ENCODE measurements at regions not wholly inside any gene's neighbourhood (a gene's known extent, or its start where the extent isn't known, plus 50 kb on each side); places are given as distances from the start of the nearest gene placed in this dataset.

DNA sequence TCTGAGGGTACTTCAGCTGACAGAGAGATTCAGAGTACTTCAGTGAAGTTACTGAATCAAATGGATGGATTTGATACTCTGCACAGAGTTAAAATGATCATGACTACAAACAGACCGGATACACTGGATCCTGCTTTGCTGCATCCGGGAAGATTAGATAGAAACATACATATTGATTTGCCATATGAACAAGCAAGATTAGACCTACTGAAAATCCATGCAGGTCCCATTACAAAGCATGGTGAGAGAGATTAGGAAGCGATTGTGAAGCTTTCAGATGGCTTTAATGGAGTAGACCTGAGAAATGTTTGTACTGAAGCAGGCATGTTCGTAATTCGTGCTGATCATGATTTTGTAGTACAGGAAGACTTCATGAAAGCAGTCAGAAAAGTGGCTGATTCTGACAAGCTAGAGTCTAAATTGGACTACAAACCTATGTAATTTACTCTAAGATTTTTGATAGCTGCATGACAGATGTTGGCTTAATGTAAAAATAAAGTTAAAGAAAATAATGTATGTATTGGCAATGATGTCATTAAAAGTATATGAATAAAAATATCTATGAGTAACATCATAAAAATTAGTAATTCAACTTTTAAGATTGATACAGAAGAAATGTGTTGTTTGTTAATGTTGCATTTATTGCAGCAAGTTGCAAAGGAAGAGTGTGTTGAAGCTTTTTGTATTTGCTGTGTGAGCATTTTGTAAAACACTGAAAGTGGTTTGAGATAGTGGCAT is 136.1 kb upstream of the RAP1B start:
- TF ChIP-seq, protein P1, sequence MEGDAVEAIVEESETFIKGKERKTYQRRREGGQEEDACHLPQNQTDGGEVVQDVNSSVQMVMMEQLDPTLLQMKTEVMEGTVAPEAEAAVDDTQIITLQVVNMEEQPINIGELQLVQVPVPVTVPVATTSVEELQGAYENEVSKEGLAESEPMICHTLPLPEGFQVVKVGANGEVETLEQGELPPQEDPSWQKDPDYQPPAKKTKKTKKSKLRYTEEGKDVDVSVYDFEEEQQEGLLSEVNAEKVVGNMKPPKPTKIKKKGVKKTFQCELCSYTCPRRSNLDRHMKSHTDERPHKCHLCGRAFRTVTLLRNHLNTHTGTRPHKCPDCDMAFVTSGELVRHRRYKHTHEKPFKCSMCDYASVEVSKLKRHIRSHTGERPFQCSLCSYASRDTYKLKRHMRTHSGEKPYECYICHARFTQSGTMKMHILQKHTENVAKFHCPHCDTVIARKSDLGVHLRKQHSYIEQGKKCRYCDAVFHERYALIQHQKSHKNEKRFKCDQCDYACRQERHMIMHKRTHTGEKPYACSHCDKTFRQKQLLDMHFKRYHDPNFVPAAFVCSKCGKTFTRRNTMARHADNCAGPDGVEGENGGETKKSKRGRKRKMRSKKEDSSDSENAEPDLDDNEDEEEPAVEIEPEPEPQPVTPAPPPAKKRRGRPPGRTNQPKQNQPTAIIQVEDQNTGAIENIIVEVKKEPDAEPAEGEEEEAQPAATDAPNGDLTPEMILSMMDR (IDR thresholded peaks at IDR 0.05; ENCODE audit: low read depth, low read length), result no peak
- H3K4me3 ChIP-seq (ENCODE audit: low read depth, low read length), result no peak overlapping the region

DNA sequence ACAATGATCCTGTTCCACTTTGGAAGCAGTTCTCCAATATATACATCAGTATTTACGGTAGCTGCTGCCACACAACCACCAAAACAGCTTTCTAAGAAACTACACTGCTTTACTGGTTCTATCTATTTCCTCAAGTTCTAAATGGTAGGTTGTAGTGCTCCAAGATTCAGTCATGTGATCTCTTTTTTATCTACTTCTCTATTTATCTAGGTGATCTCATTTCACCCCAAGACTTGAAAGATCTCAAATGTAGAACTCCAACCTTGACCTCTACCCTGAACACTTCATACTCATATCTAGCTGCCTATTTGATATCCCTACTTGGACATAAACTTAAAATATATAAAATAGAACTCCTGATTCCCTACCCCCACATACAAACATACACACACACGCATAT is 133.9 kb upstream of the RAP1B start:
- H3K4me3 ChIP-seq (ENCODE audit: low read depth, low read length), result no peak overlapping the region
- TF ChIP-seq, protein P1 (IDR thresholded peaks at IDR 0.05; ENCODE audit: low read depth, low read length), result no peak

DNA sequence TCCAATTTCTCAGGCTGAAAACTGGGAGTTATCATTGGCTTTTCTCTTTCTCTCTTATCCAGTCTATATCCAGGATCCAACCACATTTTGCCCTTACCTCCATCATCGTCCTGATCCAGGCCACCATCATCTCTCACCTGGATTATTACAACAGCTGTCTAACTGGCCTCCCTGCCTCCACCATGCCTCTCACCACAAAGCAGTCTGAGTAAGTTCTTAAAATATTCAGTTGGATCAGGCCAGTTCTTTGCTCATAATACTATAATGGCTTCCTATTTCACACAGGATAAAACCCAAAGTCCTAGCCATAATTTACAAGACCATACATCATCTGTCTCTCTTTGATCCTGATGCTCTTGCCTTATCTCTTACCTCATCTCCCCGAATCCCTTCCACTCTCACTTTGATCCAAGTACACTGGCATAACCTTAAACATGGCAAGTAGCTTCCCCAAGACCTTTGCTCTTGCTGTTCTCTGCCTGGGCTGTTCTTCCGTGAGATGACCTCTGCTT is 133.4 kb upstream of the RAP1B start:
- no peak overlapping the region for H3K4me3 ChIP-seq (ENCODE audit: low read depth, low read length)
- TF ChIP-seq, protein P1 (IDR thresholded peaks at IDR 0.05; ENCODE audit: low read depth, low read length), result no peak

DNA sequence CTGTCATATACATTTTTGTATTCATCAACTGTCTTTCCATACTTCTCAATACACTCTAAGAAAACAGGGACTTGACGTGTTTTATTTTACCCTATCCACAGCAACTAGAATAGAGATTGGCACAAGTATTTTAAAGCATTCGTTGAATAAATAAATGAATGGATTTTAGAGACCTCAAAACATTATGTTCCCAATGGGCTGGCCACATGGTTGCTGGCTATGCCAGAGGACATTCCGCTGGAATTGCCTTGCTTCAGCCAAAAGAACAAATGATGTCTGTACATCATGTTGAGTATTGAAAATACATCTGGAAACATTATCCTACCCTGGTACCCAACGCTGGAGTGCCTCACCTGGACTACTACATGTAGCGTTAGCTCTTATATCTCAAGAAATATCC is 132.8 kb upstream of the RAP1B start:
- TF ChIP-seq, protein P1 (IDR thresholded peaks at IDR 0.05; ENCODE audit: low read depth, low read length), result no peak
- no peak overlapping the region for H3K4me3 ChIP-seq (ENCODE audit: low read depth, low read length)

DNA sequence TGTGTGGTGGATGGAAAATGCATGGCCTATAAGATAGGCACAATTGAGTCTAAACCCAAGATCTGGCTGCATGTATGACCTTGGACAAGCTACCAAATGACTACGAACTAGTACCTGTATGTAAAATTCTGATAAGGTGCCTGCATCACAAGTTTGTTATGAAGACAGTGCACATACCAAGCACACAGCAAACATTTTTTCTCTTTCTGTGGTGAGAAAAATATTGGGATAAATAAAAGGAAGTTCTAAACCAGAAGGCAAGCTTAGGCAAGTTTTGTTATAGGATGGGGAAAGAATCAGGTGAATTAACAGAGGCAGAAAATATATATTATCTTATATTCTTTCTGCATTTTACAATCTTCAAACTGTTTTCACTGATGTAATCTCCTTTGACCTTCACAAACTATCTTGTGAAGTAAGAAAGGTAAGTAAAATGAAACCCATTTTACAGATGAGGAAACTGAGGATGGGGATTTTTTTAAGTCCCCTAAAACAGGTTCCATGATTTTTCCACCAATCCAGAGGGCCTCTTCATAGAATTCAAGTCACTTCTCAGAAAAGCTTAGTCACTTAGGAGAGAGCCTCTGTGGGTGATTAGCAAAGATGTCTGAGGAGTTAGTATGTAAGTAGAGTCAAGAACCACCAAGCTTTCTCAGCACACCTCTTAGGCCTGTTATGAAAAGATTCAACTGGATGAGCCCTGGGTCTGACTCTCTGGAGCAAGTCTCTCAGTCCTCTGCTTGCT is 132.0 kb upstream of the RAP1B start:
- TF ChIP-seq, protein P1 (IDR thresholded peaks at IDR 0.05; ENCODE audit: low read depth, low read length), result no peak
- H3K4me3 ChIP-seq (ENCODE audit: low read depth, low read length), result no peak overlapping the region

DNA sequence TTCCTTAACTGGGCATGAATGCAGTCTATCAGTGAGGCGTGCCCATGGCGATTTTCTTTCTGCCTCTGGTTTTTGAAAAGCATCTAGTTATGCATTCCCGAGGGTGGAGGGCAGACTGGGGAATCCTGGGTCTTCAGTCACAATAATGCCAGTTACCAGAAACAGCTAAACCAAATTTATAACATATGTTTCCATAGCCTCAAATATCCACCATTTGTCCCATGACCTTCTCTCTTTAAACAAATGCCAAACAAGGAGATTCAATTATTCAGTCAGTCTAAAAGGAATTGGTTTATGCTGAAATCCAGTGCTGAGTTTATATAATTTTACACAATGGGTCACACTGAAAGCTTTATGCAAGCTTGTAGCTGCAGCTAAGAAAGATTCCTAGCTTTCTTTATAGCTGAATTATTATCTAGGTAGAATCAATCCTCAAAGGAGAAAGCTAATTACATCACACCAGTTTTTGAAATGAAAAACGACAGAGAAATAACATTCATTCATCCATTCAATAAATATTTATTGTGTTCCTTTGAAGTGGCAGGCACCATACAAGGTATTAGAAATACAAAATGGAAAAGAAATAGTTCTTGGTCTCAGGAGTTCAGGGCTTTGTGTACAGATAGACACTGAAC is 131.3 kb upstream of the RAP1B start:
- no peak overlapping the region for H3K4me3 ChIP-seq (ENCODE audit: low read depth, low read length)
- TF ChIP-seq, protein P1 (IDR thresholded peaks at IDR 0.05; ENCODE audit: low read depth, low read length), result no peak

Data from WI38 (cell line).